GM23338 (cell line): ENCODE measurements at regions not wholly inside any gene's neighbourhood (a gene's known extent, or its start where the extent isn't known, plus 50 kb on each side); places are given as distances from the start of the nearest gene placed in this dataset.

ENCODE experiments used
- ATAC-seq: fragments of 200-7000 bp; cut with Tn5 transposase; 3 replicates; pipeline ENCODE4 v1.9.1; 2020
- DNase-seq: peaks from one replicate; pipeline ENCODE4 v3.0.0-alpha.2; 2015; ENCODE audit warnings: low spot score
- H2AFZ ChIP-seq: fragments of 200-600 bp; sonication (generic); 2 replicates; pipeline ENCODE4 v1.8.0; 2016; ENCODE audit warnings: antibody characterized with exemption, mild to moderate bottlenecking, moderate library complexity
- H3F3A ChIP-seq: fragments of 200-600 bp; sonication (generic); replicated peaks from 2 replicates; pipeline ENCODE4 v1.8.0; 2017; ENCODE audit warnings: antibody characterized with exemption, mixed run types, low read depth
- H3K27ac ChIP-seq: fragments of 200-600 bp; sonication (generic); 2 replicates; pipeline ENCODE4 v1.6.1; 2016; ENCODE audit warnings: low read depth
- H3K27me3 ChIP-seq: fragments of 200-600 bp; sonication (generic); 2 replicates; pipeline ENCODE4 v1.8.0; 2016; ENCODE audit warnings: mild to moderate bottlenecking, mixed run types, moderate library complexity; ENCODE audit not compliant: insufficient read depth
- H3K36me3 ChIP-seq: fragments of 200-600 bp; sonication (generic); 2 replicates; pipeline ENCODE4 v1.8.0; 2016; ENCODE audit warnings: mild to moderate bottlenecking; ENCODE audit not compliant: insufficient read depth
- H3K4me1 ChIP-seq: fragments of 200-600 bp; sonication (generic); 2 replicates; pipeline ENCODE4 v1.8.0; 2016; ENCODE audit warnings: mild to moderate bottlenecking, moderate library complexity; ENCODE audit not compliant: insufficient read depth
- H3K4me2 ChIP-seq: fragments of 200-600 bp; sonication (generic); 2 replicates; pipeline ENCODE4 v1.7.1; 2017; ENCODE audit warnings: mixed run types
- H3K4me3 ChIP-seq: fragments of 200-600 bp; sonication (generic); 2 replicates; pipeline ENCODE4 v1.6.1; 2016; ENCODE audit warnings: mixed run types
- H3K79me2 ChIP-seq: fragments of 200-600 bp; sonication (generic); replicated peaks from 2 replicates; pipeline ENCODE4 v1.8.0; 2017; ENCODE audit warnings: mild to moderate bottlenecking; ENCODE audit not compliant: insufficient read depth
- H3K9me2 ChIP-seq: fragments of 200-600 bp; sonication (generic); 2 replicates; pipeline ENCODE4 v1.8.0; 2017; ENCODE audit not compliant: insufficient read depth
- H4K20me1 ChIP-seq: fragments of 200-600 bp; sonication (generic); replicated peaks from 2 replicates; pipeline ENCODE4 v1.8.0; 2017; ENCODE audit warnings: mild to moderate bottlenecking; ENCODE audit not compliant: insufficient read depth
- H3K27ac Mint-ChIP-seq: 2 replicates; pipeline ENCODE4 v1.8.0; 2020; ENCODE audit warnings: inconsistent platforms, mild to moderate bottlenecking, moderate library complexity, mixed read lengths
- H3K27me3 Mint-ChIP-seq: 3 replicates; pipeline ENCODE4 v1.8.0; 2022; ENCODE audit warnings: low read depth, mild to moderate bottlenecking, moderate library complexity, mixed read lengths, inconsistent platforms; ENCODE audit not compliant: insufficient read depth, poor library complexity
- H3K36me3 Mint-ChIP-seq: 3 replicates; pipeline ENCODE4 v1.8.0; 2021; ENCODE audit warnings: low read depth, mild to moderate bottlenecking, inconsistent platforms, moderate library complexity, mixed read lengths
- H3K4me1 Mint-ChIP-seq: 3 replicates; pipeline ENCODE4 v1.8.0; 2020; ENCODE audit warnings: mild to moderate bottlenecking, inconsistent platforms, mixed read lengths
- H3K4me3 Mint-ChIP-seq: 3 replicates; pipeline ENCODE4 v1.8.0; 2021; ENCODE audit warnings: moderate library complexity, mild to moderate bottlenecking, inconsistent platforms, mixed read lengths
- H3K9me3 Mint-ChIP-seq: 3 replicates; pipeline ENCODE4 v1.8.0; 2020; ENCODE audit warnings: moderate library complexity, mild to moderate bottlenecking, inconsistent platforms, mixed read lengths
- CREB1 ChIP-seq: fragments of 250-450 bp; sonication (Bioruptor Pico); IDR thresholded peaks from 2 replicates; pipeline ENCODE4 v1.5.0; 2020; ENCODE audit warnings: low read depth, mild to moderate bottlenecking, moderate library complexity
- EZH2 ChIP-seq: fragments of 200-600 bp; sonication (generic); IDR thresholded peaks from one replicate; pipeline ENCODE4 v1.8.0; 2017; ENCODE audit warnings: antibody characterized with exemption, mild to moderate bottlenecking, low read depth; ENCODE audit not compliant: unreplicated experiment
- NANOG ChIP-seq: IDR thresholded peaks from 2 replicates; pipeline ENCODE4 v1.6.1; 2016; ENCODE audit warnings: antibody characterized with exemption, borderline replicate concordance
- TF ChIP-seq, protein P1 (sequence below): IDR thresholded peaks from 2 replicates; pipeline ENCODE4 v1.6.1; 2016; ENCODE audit warnings: antibody characterized with exemption
- TF ChIP-seq, protein P2 (sequence below): IDR thresholded peaks from one replicate; pipeline ENCODE4 v1.6.1; 2018; ENCODE audit warnings: antibody characterized with exemption; ENCODE audit not compliant: unreplicated experiment
- TF ChIP-seq, protein P3 (sequence below): fragments of 250-450 bp; sonication (Bioruptor Pico); IDR thresholded peaks from 2 replicates; pipeline ENCODE4 v1.5.0; 2020; ENCODE audit warnings: mild to moderate bottlenecking, moderate library complexity

DNA sequence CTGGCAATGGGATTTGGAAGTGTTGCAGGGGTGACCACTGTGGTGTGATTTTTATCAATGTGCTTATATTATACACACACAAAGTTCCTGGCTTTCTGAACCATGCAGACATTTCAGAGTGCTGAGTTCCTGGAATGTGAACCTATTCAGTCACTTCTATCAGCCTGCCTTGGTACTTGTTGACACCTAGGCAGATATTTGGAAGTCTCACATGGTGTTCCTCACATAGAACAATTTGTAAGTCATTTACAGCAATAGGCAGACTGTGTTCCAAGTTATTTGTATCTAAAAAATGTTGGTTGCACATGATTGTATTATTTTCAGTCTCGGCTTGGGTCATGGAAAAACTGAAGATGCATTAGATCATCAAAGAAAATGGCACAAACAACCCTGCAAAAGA, 182.2 kb downstream of the SREK1 start:
- Histone ChIP-seq H3K36me3 (no peaks in the 10 kb centered on the region), H3K4me2 (no peak overlapping the region), H2AFZ (no peak overlapping the region), H3K9me2 (peaks cover 31% of the 10 kb centered on the region), H3K27me3 (no peaks in the 10 kb centered on the region), H3K4me3 (no peak overlapping the region), H4K20me1 (no peaks in the 10 kb centered on the region), H3K79me2 (no peaks in the 10 kb centered on the region), H3K27ac (no peak overlapping the region), H3F3A (no peaks in the 10 kb centered on the region), H3K4me1 (no peaks in the 10 kb centered on the region)
- peaks cover 5% of the 10 kb centered on the region; the same call in 2 of the 3 replicates for H3K9me3 Mint-ChIP-seq
- H3K27me3 Mint-ChIP-seq, result peaks cover 3% of the 10 kb centered on the region
- peaks cover 3% of the 10 kb centered on the region; the same call in 1 of the 3 replicates for H3K36me3 Mint-ChIP-seq
- no peak for TF ChIP-seq CREB1 (CRISPR knock-in tag)
- TF ChIP-seq, protein P1, sequence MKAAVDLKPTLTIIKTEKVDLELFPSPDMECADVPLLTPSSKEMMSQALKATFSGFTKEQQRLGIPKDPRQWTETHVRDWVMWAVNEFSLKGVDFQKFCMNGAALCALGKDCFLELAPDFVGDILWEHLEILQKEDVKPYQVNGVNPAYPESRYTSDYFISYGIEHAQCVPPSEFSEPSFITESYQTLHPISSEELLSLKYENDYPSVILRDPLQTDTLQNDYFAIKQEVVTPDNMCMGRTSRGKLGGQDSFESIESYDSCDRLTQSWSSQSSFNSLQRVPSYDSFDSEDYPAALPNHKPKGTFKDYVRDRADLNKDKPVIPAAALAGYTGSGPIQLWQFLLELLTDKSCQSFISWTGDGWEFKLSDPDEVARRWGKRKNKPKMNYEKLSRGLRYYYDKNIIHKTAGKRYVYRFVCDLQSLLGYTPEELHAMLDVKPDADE, result no peak
- TF ChIP-seq NANOG, result no peak
- TF ChIP-seq, protein P2, sequence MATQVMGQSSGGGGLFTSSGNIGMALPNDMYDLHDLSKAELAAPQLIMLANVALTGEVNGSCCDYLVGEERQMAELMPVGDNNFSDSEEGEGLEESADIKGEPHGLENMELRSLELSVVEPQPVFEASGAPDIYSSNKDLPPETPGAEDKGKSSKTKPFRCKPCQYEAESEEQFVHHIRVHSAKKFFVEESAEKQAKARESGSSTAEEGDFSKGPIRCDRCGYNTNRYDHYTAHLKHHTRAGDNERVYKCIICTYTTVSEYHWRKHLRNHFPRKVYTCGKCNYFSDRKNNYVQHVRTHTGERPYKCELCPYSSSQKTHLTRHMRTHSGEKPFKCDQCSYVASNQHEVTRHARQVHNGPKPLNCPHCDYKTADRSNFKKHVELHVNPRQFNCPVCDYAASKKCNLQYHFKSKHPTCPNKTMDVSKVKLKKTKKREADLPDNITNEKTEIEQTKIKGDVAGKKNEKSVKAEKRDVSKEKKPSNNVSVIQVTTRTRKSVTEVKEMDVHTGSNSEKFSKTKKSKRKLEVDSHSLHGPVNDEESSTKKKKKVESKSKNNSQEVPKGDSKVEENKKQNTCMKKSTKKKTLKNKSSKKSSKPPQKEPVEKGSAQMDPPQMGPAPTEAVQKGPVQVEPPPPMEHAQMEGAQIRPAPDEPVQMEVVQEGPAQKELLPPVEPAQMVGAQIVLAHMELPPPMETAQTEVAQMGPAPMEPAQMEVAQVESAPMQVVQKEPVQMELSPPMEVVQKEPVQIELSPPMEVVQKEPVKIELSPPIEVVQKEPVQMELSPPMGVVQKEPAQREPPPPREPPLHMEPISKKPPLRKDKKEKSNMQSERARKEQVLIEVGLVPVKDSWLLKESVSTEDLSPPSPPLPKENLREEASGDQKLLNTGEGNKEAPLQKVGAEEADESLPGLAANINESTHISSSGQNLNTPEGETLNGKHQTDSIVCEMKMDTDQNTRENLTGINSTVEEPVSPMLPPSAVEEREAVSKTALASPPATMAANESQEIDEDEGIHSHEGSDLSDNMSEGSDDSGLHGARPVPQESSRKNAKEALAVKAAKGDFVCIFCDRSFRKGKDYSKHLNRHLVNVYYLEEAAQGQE, result no peak
- ATAC-seq, result no peak
- no peaks in the 10 kb centered on the region for H3K4me1 Mint-ChIP-seq
- H3K27ac Mint-ChIP-seq, result no peak overlapping the region
- no peak overlapping the region for H3K4me3 Mint-ChIP-seq
- DNase-seq, result no peak

DNA sequence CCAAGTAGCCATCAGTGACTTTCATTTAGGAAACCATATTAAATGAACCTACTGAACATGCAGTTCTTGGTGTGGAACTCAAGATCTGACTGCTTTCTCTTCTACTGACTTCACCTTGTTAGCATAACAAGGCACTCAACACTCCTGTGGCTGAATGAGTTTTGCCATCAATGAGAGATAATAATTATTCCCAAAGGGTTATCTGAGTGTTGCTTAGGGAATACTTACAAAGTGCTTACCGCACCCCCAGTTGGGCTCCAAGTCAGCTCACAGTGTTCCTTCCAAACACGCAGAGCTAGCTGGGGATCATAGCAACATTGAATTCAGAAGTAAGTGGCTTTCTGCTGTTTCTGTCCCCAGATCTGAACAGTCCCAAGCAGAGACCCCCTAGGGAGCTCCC, 182.9 kb downstream of the SREK1 start:
- Mint-ChIP-seq H3K4me3 (no peak overlapping the region), H3K9me3 (peaks cover 5% of the 10 kb centered on the region; the same call in 2 of the 3 replicates), H3K27ac (no peak overlapping the region), H3K36me3 (peaks cover 3% of the 10 kb centered on the region; the same call in 1 of the 3 replicates), H3K27me3 (peaks cover 3% of the 10 kb centered on the region), H3K4me1 (no peaks in the 10 kb centered on the region)
- Histone ChIP-seq H3K79me2 (no peaks in the 10 kb centered on the region), H2AFZ (no peak overlapping the region), H3K9me2 (peaks cover 31% of the 10 kb centered on the region), H3K27me3 (no peaks in the 10 kb centered on the region), H3K4me2 (no peak overlapping the region), H3K27ac (no peak overlapping the region), H3K4me3 (no peak overlapping the region), H3F3A (no peaks in the 10 kb centered on the region), H3K4me1 (no peaks in the 10 kb centered on the region), H3K36me3 (no peaks in the 10 kb centered on the region), H4K20me1 (no peaks in the 10 kb centered on the region)
- no peak for DNase-seq
- no peak for ATAC-seq
- TF ChIP-seq EZH2, result no peak
- TF ChIP-seq, protein P2, result no peak
- TF ChIP-seq, protein P3, sequence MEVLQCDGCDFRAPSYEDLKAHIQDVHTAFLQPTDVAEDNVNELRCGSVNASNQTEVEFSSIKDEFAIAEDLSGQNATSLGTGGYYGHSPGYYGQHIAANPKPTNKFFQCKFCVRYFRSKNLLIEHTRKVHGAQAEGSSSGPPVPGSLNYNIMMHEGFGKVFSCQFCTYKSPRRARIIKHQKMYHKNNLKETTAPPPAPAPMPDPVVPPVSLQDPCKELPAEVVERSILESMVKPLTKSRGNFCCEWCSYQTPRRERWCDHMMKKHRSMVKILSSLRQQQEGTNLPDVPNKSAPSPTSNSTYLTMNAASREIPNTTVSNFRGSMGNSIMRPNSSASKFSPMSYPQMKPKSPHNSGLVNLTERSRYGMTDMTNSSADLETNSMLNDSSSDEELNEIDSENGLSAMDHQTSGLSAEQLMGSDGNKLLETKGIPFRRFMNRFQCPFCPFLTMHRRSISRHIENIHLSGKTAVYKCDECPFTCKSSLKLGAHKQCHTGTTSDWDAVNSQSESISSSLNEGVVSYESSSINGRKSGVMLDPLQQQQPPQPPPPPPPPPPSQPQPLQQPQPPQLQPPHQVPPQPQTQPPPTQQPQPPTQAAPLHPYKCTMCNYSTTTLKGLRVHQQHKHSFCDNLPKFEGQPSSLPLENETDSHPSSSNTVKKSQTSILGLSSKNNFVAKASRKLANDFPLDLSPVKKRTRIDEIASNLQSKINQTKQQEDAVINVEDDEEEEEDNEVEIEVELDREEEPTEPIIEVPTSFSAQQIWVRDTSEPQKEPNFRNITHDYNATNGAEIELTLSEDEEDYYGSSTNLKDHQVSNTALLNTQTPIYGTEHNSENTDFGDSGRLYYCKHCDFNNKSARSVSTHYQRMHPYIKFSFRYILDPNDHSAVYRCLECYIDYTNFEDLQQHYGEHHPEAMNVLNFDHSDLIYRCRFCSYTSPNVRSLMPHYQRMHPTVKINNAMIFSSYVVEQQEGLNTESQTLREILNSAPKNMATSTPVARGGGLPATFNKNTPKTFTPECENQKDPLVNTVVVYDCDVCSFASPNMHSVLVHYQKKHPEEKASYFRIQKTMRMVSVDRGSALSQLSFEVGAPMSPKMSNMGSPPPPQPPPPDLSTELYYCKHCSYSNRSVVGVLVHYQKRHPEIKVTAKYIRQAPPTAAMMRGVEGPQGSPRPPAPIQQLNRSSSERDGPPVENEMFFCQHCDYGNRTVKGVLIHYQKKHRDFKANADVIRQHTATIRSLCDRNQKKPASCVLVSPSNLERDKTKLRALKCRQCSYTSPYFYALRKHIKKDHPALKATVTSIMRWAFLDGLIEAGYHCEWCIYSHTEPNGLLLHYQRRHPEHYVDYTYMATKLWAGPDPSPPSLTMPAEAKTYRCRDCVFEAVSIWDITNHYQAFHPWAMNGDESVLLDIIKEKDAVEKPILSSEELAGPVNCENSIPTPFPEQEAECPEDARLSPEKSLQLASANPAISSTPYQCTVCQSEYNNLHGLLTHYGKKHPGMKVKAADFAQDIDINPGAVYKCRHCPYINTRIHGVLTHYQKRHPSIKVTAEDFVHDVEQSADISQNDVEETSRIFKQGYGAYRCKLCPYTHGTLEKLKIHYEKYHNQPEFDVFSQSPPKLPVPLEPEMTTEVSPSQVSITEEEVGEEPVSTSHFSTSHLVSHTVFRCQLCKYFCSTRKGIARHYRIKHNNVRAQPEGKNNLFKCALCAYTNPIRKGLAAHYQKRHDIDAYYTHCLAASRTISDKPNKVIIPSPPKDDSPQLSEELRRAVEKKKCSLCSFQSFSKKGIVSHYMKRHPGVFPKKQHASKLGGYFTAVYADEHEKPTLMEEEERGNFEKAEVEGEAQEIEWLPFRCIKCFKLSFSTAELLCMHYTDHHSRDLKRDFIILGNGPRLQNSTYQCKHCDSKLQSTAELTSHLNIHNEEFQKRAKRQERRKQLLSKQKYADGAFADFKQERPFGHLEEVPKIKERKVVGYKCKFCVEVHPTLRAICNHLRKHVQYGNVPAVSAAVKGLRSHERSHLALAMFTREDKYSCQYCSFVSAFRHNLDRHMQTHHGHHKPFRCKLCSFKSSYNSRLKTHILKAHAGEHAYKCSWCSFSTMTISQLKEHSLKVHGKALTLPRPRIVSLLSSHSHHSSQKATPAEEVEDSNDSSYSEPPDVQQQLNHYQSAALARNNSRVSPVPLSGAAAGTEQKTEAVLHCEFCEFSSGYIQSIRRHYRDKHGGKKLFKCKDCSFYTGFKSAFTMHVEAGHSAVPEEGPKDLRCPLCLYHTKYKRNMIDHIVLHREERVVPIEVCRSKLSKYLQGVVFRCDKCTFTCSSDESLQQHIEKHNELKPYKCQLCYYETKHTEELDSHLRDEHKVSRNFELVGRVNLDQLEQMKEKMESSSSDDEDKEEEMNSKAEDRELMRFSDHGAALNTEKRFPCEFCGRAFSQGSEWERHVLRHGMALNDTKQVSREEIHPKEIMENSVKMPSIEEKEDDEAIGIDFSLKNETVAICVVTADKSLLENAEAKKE (CRISPR knock-in tag), result no peak
